ENCODE measurements at regions not wholly inside any gene's neighbourhood (a gene's known extent, or its start where the extent isn't known, plus 50 kb on each side); places are given as distances from the start of the nearest gene placed in this dataset.

DNA sequence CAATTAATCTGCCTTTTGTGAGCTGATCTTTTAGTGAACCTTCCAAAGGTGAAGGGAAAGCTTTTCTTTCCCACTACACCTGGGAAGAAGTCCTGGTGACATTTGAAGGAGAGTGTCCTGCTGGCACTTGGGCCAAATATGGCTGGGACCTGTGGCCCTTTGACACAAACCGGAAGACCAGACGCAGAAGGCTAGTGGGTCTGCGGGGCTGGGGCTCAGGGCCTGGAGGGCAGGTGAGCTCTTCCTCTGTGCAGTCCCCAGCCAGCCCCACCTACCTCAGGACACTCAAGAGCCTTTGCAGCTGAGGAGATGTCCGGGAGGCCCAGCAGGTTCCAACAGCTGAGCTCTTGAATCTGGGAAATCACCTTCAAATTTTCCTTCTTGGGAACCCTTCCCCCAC lies 138.0 kb upstream of the THY1 start:
- H3K4me3 ChIP-seq, result no peak overlapping the region
- no peaks in the 10 kb centered on the region for H3K36me3 ChIP-seq
- ATAC-seq, result no peak
- WGBS, 2 donors, result 82 to 89% methylated on average over 4 of the region's 4 CpGs
- no peak for FAIRE-seq
- no peak for DNase-seq
- no peak overlapping the region for H3K27ac ChIP-seq
- no peaks in the 10 kb centered on the region for H3K9me3 ChIP-seq
- TF ChIP-seq CTCF (IDR thresholded peaks at IDR 0.05), result no peak
- no peaks in the 10 kb centered on the region for H3K4me1 ChIP-seq
- intact Hi-C loops (cut with DNase I), result no loop called here
- no peaks in the 10 kb centered on the region for H3K27me3 ChIP-seq

- DNase-seq, result no peak
- no peak for TF ChIP-seq CTCF (IDR thresholded peaks at IDR 0.05)
- ATAC-seq, result no peak
- Histone ChIP-seq H3K27me3 (no peaks in the 10 kb centered on the region), H3K36me3 (no peaks in the 10 kb centered on the region), H3K4me3 (no peak overlapping the region), H3K9me3 (no peaks in the 10 kb centered on the region), H3K27ac (no peak overlapping the region), H3K4me1 (no peaks in the 10 kb centered on the region)
- 82% methylated on average over 6 of the region's 6 CpGs for WGBS, 2 donors
- intact Hi-C loops (cut with DNase I), result no loop called here
- no peak for FAIRE-seq
Observed at GRCh38 chr11:119560291-119560690, 137.3 kb upstream of the THY1 start.

DNA sequence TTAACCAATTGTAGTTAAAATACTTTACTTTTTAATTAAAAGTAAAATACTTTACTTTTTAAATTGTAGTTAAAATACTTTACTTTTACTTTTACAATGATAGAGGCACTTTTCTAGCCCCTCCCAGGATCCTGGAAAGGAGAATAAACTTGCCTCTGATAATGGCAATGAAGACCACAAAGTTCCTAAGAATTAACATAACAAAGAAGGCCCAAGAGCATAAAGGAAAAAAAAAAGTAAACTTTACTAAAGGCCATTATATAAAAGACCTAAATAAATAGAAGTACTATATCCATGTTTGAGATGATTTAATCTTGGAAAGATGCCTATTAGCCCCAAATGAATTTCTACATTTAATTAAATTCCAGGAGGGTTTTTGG lies 129.1 kb upstream of the THY1 start:
- ATAC-seq, result no peak
- no peak overlapping the region for H3K27ac ChIP-seq
- intact Hi-C loops (cut with DNase I), result no loop called here
- H3K9me3 ChIP-seq, result no peaks in the 10 kb centered on the region
- FAIRE-seq, result no peak
- no peaks in the 10 kb centered on the region for H3K4me1 ChIP-seq
- DNase-seq, result no peak
- no peaks in the 10 kb centered on the region for H3K36me3 ChIP-seq
- H3K27me3 ChIP-seq, result no peaks in the 10 kb centered on the region
- no peak overlapping the region for H3K4me3 ChIP-seq
- no peak for TF ChIP-seq CTCF (IDR thresholded peaks at IDR 0.05)

DNA sequence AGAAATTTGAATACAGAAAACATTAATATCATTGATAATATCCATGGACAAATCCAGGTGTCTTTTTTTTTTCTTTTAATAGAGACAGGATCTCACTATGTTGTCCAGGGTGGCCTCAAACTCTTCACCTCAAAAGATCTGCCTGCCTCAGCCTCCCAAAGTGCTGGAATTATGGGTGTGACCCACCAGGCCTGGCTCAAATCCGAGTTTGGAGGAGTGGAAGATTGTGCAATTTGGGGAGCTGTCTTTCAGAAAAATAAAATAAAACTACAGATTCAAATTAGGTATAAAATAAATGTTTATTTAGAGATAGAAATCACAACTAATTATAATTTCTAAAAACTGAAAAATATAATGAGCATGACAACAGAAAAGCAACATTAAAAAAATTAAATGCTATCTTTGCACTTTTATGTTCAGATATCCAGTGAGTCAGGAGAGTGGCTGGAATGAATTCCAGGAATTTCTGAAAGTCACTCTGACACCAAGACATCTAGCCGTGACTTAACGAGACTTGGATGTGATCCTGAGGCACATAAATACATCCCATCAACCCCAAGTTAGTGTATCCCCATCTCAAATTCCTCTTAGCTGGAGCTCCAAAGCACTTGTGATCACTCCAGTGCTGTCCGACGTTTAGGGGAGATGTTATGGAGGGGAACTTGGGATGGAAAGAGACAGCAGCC lies 128.6 kb upstream of the THY1 start:
- intact Hi-C loops (cut with DNase I), result no loop called here
- Histone ChIP-seq H3K4me1 (no peaks in the 10 kb centered on the region), H3K27me3 (no peaks in the 10 kb centered on the region), H3K36me3 (no peaks in the 10 kb centered on the region), H3K4me3 (no peak overlapping the region), H3K27ac (no peak overlapping the region), H3K9me3 (no peaks in the 10 kb centered on the region)
- WGBS, 2 donors, result 65 to 67% methylated on average over 5 of the region's 5 CpGs
- no peak for ATAC-seq
- no peak for TF ChIP-seq CTCF (IDR thresholded peaks at IDR 0.05)
- FAIRE-seq, result no peak
- DNase-seq, result no peak

DNA sequence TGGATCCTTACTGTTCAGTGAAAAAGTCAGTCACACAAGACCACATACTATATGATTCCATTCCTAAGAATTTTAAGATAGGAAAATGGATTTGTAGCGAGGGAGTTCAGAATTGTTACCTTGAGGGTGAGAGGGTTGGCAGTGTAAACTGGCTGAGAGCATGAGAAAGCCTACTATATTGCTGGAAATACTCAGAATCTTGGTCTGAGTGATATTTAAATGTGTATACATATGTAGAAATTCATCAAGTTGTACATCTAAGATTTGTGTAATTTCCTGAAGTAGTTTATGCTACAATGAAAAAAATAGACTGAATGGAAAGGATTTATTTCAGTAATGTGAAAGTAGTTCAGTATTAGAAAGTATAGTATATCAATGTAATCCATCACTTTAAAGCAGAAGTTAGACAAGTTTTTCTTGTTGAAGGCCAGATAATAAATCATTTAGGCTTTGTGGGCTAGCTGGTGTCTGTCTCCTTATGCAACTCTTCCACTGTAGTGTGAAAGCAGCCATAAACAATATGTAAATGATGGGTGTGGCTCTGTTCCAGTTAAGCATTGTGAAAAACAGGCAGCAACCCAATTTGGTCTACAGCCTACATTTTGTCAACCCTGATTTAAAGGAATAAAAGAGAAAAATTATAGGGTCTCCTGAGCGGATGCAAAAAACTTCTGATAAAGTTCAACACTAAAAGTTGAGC lies 127.2 kb upstream of the THY1 start:
- Histone ChIP-seq H3K36me3 (no peaks in the 10 kb centered on the region), H3K4me1 (no peaks in the 10 kb centered on the region), H3K4me3 (no peak overlapping the region), H3K9me3 (no peaks in the 10 kb centered on the region), H3K27ac (no peak overlapping the region), H3K27me3 (no peaks in the 10 kb centered on the region)
- DNase-seq (no peak), FAIRE-seq (no peak), ATAC-seq (no peak)
- intact Hi-C loops (cut with DNase I), result no loop called here
- TF ChIP-seq CTCF (IDR thresholded peaks at IDR 0.05), result no peak
- WGBS, 2 donors, result 31 to 51% methylated on average over 2 of the region's 2 CpGs

Data from pancreas (tissue), 10 donors.